LNCAP (cell line): ENCODE measurements at regions not wholly inside any gene's neighbourhood (a gene's known extent, or its start where the extent isn't known, plus 50 kb on each side); places are given as distances from the start of the nearest gene placed in this dataset.

ENCODE experiments used
- TF ChIP-seq, protein P1 (sequence below): fragments of 450-650 bp; IDR thresholded peaks from 2 replicates; pipeline ENCODE4 v1.5.1; 2017; ENCODE audit warnings: mild to moderate bottlenecking

DNA sequence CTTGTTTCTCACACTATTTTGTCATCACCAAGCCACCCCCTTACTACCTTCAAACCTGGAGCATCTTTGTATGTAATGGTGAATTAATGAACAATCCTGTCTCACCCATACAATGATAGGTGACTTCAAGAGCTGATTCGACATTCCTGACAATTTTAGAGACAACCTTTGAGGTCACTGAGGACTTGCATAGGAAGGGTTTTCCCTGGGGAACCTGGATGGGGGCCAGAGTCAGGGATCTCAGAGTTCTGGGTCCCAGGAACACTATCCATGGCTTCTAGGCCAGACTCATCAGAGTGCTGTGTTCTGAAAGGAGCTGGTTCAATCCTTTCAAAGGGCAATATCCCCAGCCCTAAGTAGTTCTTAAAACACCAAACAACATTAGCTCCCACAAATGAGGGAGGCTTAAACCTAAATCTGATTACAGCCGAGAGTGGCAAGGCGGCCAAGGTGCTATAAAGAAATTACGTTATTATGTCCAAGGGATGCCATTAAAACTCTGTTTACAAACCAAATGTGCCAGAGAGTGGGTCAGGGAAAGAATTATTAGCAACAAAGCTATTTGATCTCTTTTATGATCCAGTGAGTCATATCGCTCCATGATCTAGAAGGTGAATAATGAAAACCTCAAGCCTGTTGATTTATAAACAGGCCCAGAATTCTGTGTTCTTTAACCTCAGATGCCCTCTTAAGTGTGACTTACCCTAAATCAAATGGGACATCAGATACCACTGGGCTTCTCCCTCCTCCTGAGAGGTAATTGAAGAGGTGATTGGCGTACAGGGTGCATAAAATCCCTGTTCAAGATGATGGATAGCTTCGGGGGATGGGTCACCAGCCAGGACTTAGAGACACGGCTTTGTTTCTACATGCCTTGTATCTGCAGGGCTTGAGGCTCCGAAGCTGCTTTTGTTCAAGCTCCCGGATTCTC is 230.2 kb upstream of the TBX3 start:
- TF ChIP-seq, protein P1, sequence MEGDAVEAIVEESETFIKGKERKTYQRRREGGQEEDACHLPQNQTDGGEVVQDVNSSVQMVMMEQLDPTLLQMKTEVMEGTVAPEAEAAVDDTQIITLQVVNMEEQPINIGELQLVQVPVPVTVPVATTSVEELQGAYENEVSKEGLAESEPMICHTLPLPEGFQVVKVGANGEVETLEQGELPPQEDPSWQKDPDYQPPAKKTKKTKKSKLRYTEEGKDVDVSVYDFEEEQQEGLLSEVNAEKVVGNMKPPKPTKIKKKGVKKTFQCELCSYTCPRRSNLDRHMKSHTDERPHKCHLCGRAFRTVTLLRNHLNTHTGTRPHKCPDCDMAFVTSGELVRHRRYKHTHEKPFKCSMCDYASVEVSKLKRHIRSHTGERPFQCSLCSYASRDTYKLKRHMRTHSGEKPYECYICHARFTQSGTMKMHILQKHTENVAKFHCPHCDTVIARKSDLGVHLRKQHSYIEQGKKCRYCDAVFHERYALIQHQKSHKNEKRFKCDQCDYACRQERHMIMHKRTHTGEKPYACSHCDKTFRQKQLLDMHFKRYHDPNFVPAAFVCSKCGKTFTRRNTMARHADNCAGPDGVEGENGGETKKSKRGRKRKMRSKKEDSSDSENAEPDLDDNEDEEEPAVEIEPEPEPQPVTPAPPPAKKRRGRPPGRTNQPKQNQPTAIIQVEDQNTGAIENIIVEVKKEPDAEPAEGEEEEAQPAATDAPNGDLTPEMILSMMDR: no peak

DNA sequence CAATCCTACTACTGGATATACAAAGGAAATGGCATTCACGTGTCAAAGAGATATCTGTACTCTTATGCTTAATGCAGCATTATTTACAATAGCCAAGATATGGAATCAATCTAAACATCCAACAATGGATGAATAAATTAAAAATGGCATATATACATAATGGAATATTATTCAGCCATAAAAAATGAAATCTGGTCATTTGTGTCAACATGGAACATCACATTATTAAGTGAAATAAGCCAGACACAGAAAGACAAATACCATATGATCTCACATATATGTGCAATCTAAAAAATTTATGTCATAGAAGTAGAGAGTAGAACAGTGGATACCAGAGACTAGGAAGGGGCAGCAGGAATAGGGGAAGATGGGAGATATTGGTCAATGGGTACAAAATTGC is 228.8 kb upstream of the TBX3 start:
- TF ChIP-seq, protein P1: no peak

GRCh38 chr12:114911196-114911595 is 227.2 kb upstream of the TBX3 start:
- TF ChIP-seq, protein P1: no peak

DNA sequence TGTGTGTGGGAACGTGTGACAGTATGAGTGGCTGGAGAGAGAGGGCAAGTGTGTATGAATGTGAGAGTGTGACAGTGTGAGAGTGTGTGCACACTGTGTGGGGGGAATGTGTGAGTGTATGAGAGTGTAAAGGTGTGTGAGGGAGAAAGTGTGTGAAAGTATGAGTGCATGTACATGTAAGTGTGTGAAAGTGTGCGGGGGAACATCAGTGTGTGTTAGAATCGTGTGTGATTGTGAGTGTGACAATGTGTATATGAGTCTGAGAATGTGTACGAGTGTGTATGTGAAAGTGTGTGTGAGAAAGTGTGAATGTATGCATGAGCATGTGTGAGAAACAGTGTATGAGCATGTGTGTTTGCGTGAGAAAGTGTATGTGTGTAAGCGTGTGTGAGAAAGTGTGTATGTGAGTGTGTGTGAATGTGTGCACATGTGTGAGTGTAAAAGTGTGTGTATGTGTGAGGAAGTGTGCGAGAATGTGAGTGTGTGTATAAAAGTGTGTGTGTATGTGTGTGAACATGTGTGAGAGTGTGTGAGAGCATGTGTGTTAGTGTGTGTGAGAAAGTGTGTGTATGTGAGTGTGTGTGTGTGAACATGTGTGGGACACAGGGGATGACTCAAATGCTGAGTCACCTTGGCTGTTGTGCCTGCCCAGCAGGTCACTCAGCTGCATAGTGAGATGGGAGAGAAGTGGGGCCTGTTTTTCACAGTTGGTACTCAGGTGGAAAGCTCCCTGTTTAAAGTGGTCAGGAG is 220.5 kb upstream of the TBX3 start:
- TF ChIP-seq, protein P1: no peak

DNA sequence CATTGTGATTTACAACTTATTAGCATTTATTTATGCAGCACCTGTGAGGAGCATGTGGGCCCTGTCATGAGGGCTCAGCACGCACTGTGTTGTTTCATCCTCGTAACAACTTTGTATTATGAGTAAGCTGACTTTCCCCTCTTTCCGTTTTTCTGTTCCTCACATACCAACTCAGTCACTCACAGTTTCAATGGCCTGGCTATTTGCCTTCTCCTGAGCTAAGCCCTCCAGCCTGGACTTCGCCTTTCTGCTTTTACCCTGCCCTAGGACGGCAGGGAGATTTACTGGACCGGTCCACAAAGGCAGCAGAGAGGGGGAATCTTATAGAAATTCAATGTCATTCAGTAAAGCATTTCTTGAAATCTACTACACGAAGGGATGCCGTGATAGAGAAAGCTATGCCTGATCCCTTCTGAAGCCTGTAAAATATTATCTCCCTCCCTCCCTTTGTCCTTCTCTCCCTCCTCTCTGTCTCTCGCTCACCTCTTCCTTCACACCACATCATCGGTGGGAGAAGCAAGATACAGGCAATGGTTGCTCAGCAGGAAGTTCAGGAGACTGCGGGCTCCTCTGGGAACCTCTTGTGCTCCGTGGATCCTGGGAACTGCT is 219.2 kb upstream of the TBX3 start:
- TF ChIP-seq, protein P1: no peak

- TF ChIP-seq, protein P1: no peak
Measured at GRCh38 chr12:114902665-114903064, 218.7 kb upstream of the TBX3 start.

- TF ChIP-seq, protein P1: no peak
Measured at GRCh38 chr12:114901316-114901715, 217.3 kb upstream of the TBX3 start.
